ENCODE measurements at regions not wholly inside any gene's neighbourhood (a gene's known extent, or its start where the extent isn't known, plus 50 kb on each side); places are given as distances from the start of the nearest gene placed in this dataset.

- Histone ChIP-seq H3K36me3 (ENCODE audit: control insufficient read depth in 2 of 2, extremely low read depth in 1 of 2, insufficient read depth in 2 of 2, low read length in 2 of 2) (no peaks in the 10 kb centered on the region), H3K4me2 (ENCODE audit: insufficient read depth, low read length) (no peak overlapping the region), H2AFZ (ENCODE audit: low read depth, low read length) (no peak overlapping the region), H3K27me3 (ENCODE audit: control insufficient read depth in 2 of 2, insufficient read depth in 2 of 2, low read length in 2 of 2) (peaks cover 8 to 33% of the 10 kb centered on the region in 2 experiments), H3K27ac (ENCODE audit: insufficient read depth, low read depth, low read length) (no peak overlapping the region), H3K79me2 (ENCODE audit: control insufficient read depth, insufficient read depth, low read length) (no peaks in the 10 kb centered on the region), H3K4me3 (replicated peaks in 1 of 3; ENCODE audit: insufficient read depth in 1 of 3, low read depth in 1 of 3, low read length in 3 of 3) (no peak overlapping the region), H4K20me1 (replicated peaks; ENCODE audit: control insufficient read depth, extremely low read depth, insufficient read depth, low read length) (no peaks in the 10 kb centered on the region), H3K9me3 (replicated peaks; ENCODE audit: control insufficient read depth, insufficient read depth, low read length) (no peaks in the 10 kb centered on the region), H3K9me1 (replicated peaks; ENCODE audit: control insufficient read depth, extremely low read depth, insufficient read depth, low read length) (no peaks in the 10 kb centered on the region), H3K9ac (replicated peaks; ENCODE audit: extremely low read depth, insufficient read depth, low read length) (no peak overlapping the region), H3K4me1 (ENCODE audit: control insufficient read depth, extremely low read depth, insufficient read depth, low read length) (no peaks in the 10 kb centered on the region)
- ChIA-PET CTCF (interaction anchor here (1.0 to 1.5 kb wide), 3 partner anchors 9 to 155 kb away, joined by 3 to 5 read pairs (median 3); no protein-coding TSS in a partner anchor), POLR2A (no interaction called here)
- FAIRE-seq (no peak), DNase-seq (ENCODE audit: low read depth, low spot score) (no peak)
- TF ChIP-seq GATA2 (IDR thresholded peaks at IDR 0.05; ENCODE audit: insufficient read depth, insufficient read length, low read depth, low read length) (no peak), MAX (IDR thresholded peaks at IDR 0.05; ENCODE audit: insufficient read depth, insufficient read length) (no peak), JUN (IDR thresholded peaks at IDR 0.05; ENCODE audit: borderline replicate concordance, insufficient read depth, insufficient read length, low read depth) (no peak), MYC (IDR thresholded peaks at IDR 0.05; ENCODE audit: low read depth, low read length) (no peak), POLR2A (IDR thresholded peaks at IDR 0.05; ENCODE audit: low read depth, low read length) (no peak), POLR2AphosphoS5 (IDR thresholded peaks at IDR 0.05; ENCODE audit: insufficient read depth, low read depth, low read length) (no peak), FOS (IDR thresholded peaks at IDR 0.05; ENCODE audit: borderline replicate concordance, insufficient read depth, low read length) (no peak), EZH2 (IDR thresholded peaks at IDR 0.05; ENCODE audit: borderline replicate concordance, low read depth, low read length, severe bottlenecking) (no peak)
- TF ChIP-seq, protein P1, sequence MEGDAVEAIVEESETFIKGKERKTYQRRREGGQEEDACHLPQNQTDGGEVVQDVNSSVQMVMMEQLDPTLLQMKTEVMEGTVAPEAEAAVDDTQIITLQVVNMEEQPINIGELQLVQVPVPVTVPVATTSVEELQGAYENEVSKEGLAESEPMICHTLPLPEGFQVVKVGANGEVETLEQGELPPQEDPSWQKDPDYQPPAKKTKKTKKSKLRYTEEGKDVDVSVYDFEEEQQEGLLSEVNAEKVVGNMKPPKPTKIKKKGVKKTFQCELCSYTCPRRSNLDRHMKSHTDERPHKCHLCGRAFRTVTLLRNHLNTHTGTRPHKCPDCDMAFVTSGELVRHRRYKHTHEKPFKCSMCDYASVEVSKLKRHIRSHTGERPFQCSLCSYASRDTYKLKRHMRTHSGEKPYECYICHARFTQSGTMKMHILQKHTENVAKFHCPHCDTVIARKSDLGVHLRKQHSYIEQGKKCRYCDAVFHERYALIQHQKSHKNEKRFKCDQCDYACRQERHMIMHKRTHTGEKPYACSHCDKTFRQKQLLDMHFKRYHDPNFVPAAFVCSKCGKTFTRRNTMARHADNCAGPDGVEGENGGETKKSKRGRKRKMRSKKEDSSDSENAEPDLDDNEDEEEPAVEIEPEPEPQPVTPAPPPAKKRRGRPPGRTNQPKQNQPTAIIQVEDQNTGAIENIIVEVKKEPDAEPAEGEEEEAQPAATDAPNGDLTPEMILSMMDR (IDR thresholded peaks at IDR 0.05; ENCODE audit: extremely low read depth in 1 of 2, insufficient read depth in 1 of 2, low read depth in 1 of 2, low read length in 2 of 2): no peak
- no TSS peak for BruUV-seq (replicated peaks)
- intact Hi-C loops (cut with micrococcal nuclease): no loop called here
- dilution Hi-C loops (cut with MboI; ENCODE audit: extremely low pct_ligation_motif_present, low sequenced_read_pairs): no loop called here
Measured at GRCh38 chr5:15260356-15261268, 239.4 kb upstream of the FBXL7 start.

Data from endothelial cell of umbilical vein (primary cell).